ENCODE measurements at regions not wholly inside any gene's neighbourhood (a gene's known extent, or its start where the extent isn't known, plus 50 kb on each side); places are given as distances from the start of the nearest gene placed in this dataset.

DNA sequence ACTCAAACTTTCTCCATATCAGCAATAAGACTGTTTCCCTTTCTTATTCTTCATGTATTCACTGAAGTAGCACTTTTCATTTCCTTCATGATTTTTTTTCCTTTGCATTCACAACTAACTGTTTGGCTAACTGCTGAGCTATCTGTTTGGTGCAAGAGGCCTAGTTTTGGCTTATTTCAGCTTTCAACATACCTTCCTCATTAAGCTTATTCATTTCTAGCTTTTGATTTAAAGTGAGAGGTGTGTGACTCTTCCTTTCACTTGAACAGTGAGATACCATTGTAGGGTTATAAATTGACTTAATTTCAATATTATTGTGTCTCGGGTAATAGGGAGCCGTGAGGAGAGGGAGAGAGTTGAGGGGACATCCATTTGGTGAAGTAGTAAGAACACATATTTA, 262.0 kb upstream of the PREP start:
- ATAC-seq (no peak), FAIRE-seq (no peak), DNase-seq (ENCODE audit: low read depth in 1 of 2, low spot score in 1 of 2) (no peak)
- ChIA-PET CTCF (no interaction called here), POLR2A (no interaction called here)
- Histone ChIP-seq H3K9me3 (no peaks in the 10 kb centered on the region; the same call in 2 of the 3 replicates), H3K4me3 (no peak overlapping the region), H3K4me2 (no peak overlapping the region), H3K4me1 (no peaks in the 10 kb centered on the region), H3K27ac (no peak overlapping the region)
- TF ChIP-seq HOXA7 (CRISPR knock-in tag; IDR thresholded peaks at IDR 0.05) (no peak), CBX2 (IDR thresholded peaks at IDR 0.05; ENCODE audit: borderline replicate concordance, low read depth) (no peak), HOXB5 (CRISPR knock-in tag; IDR thresholded peaks at IDR 0.05) (no peak), NFE2L2 (conservative IDR thresholded peaks at IDR 0.05; ENCODE audit: low read length) (no peak)
- 85% methylated on average over 2 of the region's 2 CpGs for WGBS (ENCODE audit: missing lambda C conversion rate)

DNA sequence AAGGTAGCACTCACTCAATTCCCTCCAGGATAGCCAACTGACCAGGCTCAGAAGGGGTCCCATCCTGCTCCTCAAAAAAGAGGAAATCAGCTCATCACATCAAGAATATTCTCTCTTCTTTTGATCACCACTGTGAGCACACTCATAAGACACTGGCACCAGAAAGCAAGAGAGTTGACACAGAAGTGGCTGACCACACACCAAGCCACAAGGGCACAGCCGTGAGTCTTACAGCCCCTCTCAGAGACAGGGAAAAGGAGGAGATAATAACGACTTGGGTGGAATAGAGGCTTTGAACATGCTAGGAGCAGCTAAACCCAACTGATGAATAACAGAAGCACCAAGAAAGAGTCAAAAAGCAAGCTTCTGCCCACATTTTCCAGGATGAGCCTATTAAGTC, 249.1 kb upstream of the PREP start:
- Histone ChIP-seq H3K9me3 (no peaks in the 10 kb centered on the region), H3K4me3 (no peak overlapping the region), H3K4me2 (no peak overlapping the region), H3K27ac (no peak overlapping the region), H3K4me1 (no peaks in the 10 kb centered on the region)
- ATAC-seq: no peak
- FAIRE-seq: no peak
- 48% methylated on average over 2 of the region's 2 CpGs for WGBS (ENCODE audit: missing lambda C conversion rate)
- CTCF ChIA-PET: no interaction called here
- DNase-seq (ENCODE audit: low read depth in 1 of 2, low spot score in 1 of 2): no peak
- POLR2A ChIA-PET: no interaction called here
- no peak for TF ChIP-seq GATA3 (IDR thresholded peaks at IDR 0.05; ENCODE audit: borderline replicate concordance)

DNA sequence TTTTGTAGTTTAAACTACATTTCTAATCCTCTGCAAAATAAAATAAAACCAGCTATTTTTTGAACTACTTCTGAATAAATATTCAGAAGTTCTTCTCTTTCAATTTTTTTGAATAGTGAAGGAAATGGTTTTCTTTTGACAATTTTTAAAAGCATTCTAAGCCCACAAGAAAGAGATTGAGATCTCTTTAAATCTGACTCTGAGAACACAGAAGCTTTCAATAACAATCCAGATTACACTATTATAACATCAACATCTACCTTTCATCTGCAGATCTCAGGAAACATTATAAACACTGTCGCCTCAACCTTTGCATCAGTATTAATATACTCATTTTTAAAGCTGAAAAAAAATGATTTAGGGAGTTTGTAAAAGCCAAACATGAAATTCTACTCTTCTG, 247.5 kb upstream of the PREP start:
- ATAC-seq: no peak
- ChIA-PET POLR2A (no interaction called here), CTCF (interaction anchor here (0.7 to 0.8 kb wide), 2 partner anchors 9 to 285 kb away, joined by 3 read pairs; no protein-coding TSS in a partner anchor)
- TF ChIP-seq MAX (IDR thresholded peaks at IDR 0.05) (no peak), RARB (CRISPR knock-in tag; IDR thresholded peaks at IDR 0.05) (no peak), JUN (IDR thresholded peaks at IDR 0.05) (no peak), REST (IDR thresholded peaks at IDR 0.05) (no peak), KDM1A (IDR thresholded peaks at IDR 0.05; ENCODE audit: low read depth) (no peak), CBX8 (IDR thresholded peaks at IDR 0.05) (no peak), TP53 (CRISPR knock-in tag; IDR thresholded peaks at IDR 0.05) (no peak), ZNF302 (CRISPR knock-in tag; IDR thresholded peaks at IDR 0.05) (no peak), GATA3 (IDR thresholded peaks at IDR 0.05; ENCODE audit: borderline replicate concordance) (no peak), SMC3 (IDR thresholded peaks at IDR 0.05) (no peak), CHD2 (IDR thresholded peaks at IDR 0.05; ENCODE audit: low read length, partially characterized antibody) (no peak), CBX2 (IDR thresholded peaks at IDR 0.05; ENCODE audit: borderline replicate concordance, low read depth) (no peak), RFX5 (IDR thresholded peaks at IDR 0.05) (no peak), EHMT2 (IDR thresholded peaks at IDR 0.05; ENCODE audit: low read depth) (no peak), HDAC2 (IDR thresholded peaks at IDR 0.05) (no peak)
- TF ChIP-seq, protein P1, sequence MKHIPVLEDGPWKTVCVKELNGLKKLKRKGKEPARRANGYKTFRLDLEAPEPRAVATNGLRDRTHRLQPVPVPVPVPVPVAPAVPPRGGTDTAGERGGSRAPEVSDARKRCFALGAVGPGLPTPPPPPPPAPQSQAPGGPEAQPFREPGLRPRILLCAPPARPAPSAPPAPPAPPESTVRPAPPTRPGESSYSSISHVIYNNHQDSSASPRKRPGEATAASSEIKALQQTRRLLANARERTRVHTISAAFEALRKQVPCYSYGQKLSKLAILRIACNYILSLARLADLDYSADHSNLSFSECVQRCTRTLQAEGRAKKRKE (CRISPR knock-in tag; IDR thresholded peaks at IDR 0.05; ENCODE audit: low read depth): no peak
- TF ChIP-seq, protein P2, sequence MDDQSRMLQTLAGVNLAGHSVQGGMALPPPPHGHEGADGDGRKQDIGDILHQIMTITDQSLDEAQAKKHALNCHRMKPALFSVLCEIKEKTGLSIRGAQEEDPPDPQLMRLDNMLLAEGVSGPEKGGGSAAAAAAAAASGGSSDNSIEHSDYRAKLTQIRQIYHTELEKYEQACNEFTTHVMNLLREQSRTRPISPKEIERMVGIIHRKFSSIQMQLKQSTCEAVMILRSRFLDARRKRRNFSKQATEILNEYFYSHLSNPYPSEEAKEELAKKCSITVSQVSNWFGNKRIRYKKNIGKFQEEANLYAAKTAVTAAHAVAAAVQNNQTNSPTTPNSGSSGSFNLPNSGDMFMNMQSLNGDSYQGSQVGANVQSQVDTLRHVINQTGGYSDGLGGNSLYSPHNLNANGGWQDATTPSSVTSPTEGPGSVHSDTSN (IDR thresholded peaks at IDR 0.05): no peak
- no peak for DNase-seq (ENCODE audit: low read depth in 1 of 2, low spot score in 1 of 2)
- Histone ChIP-seq H3K4me1 (0 out of 3 replicates have a peak, but pooled peaks cover 4% of the 10 kb centered on the region), H3K9me3 (no peaks in the 10 kb centered on the region), H3K4me3 (no peak overlapping the region), H3K27ac (no peak overlapping the region), H3K4me2 (no peak overlapping the region)
- 93% methylated on average over 1 of the region's 1 CpG for WGBS (ENCODE audit: missing lambda C conversion rate)
- FAIRE-seq: no peak
